Stimulated activated CD8-positive, alpha-beta memory T cell treated with anti-CD3 and anti-CD28 coated beads, Interleukin-4, amount 100 ng/mL, for 48 hours (primary cell): ENCODE measurements at regions not wholly inside any gene's neighbourhood (a gene's known extent, or its start where the extent isn't known, plus 50 kb on each side); places are given as distances from the start of the nearest gene placed in this dataset.

Source experiments
- DNase-seq: peaks from one replicate; pipeline ENCODE4 v3.0.0-alpha.2; 2020

- DNase-seq: no peak
Measured at GRCh38 chr6:120211955-120212792, 862.6 kb upstream of the MAN1A1 start.

DNA sequence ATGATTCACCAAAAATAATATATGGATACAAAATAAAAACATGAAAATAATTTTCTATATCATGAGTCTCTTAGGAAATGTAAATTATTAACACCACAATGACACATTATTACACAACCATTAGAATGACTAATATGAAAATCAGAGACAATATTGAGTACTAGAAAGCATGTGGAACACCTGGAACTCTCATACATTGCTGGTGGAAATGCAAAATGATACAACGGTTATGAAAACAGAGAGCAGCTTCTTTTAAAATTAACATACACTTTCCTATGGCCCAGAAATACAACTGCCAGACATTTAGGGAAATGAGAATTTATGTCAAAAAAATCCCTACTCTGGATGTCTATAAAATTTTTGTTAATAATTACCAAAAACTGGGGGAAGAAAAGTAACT lies 853.3 kb upstream of the MAN1A1 start:
- DNase-seq: no peak

DNA sequence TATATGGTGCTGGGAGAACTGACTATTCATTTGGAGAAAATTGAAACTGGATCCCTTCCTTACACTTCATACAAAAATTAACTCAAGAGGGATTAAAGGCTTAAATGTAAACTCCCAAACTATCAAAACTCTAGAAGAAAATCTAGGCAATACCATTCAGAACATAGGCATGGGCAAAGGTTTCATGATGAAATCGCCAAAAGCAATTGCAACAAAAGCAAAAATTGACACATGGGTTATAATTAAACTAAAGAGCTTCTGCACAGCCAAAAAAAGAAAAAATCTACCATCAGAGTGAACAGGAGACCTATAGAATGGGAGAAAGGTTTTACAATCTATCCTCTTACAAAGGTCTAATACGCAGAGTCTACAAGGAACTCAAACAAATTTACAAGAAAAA lies 851.3 kb upstream of the MAN1A1 start:
- no peak for DNase-seq

GRCh38 chr6:120198033-120198432 lies 848.5 kb upstream of the MAN1A1 start:
- no peak for DNase-seq

DNA sequence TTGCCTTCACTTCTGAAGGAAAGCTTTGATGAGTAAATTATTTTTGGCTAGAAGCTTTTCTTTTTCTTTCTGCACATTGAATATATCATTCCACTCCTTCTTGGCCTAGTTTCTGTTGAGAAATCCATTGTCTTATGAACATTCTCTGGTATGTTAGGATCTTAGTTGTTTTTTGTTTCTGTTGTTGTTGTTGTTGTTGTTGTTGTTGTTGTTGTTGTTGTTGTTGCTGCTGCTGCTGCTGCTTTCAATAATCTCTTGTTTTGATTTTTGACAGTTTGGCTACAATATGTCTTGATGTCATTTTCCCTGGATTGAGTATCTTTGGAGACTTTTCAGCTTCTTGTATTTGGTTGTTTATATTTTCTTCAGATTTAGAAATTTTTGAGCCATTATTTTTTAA lies 836.5 kb upstream of the MAN1A1 start:
- DNase-seq: no peak

DNA sequence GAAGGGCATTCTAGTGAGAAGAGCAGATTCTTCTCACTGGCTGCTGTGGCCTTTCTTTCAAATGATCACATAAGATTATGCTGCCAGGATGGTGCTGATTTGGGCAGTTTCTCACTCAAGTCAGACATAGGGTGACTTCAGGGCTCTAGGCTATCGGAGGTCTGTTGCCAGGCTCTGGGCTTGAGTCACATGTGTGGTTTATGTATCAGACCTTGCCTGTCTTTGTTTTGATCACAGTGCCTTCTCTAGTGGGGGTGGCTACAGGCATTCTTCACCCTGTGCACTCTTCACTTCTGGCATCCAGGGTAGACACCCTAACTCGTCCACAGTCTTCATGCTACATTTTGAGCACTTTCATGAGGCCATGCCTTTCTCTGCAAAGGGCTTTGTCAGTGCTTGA lies 823.7 kb upstream of the MAN1A1 start:
- no peak for DNase-seq

DNA sequence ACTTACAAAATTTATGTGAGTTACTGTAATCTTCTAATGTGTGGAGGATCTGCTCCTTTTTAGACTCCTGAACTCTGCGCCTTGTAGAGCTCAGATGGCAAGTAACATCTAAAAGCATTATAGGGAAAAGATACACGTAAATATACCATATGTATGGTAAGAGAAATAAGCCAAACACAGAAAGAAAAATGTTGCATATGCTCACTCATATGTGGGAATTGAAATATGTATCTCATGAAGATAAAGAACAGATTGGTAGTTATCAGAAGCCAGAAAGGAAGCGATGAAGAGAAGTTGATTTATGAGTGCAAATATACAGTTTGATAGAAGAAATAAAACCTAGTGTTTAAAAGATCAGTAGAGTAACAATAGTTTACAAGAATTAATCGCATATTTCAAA lies 815.0 kb upstream of the MAN1A1 start:
- DNase-seq: no peak

DNA sequence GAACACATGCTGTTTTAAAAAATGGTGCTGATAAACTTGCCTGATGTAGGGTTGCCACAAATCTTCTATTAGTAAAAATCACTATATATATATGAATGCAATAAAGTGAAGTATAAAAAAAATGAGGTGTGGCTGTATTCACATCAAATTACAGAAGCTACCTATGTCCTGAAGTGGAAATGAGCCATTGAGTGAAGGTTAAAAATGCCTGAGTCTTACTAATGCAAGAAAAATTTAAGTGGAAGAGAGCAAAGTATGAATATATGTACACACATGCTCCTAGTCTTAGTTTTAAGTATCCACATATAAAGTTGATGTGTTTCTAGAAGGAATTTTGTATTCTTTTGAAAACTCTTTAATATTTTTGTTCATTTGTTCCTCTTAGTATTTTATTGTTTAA lies 808.3 kb upstream of the MAN1A1 start:
- DNase-seq: no peak

DNA sequence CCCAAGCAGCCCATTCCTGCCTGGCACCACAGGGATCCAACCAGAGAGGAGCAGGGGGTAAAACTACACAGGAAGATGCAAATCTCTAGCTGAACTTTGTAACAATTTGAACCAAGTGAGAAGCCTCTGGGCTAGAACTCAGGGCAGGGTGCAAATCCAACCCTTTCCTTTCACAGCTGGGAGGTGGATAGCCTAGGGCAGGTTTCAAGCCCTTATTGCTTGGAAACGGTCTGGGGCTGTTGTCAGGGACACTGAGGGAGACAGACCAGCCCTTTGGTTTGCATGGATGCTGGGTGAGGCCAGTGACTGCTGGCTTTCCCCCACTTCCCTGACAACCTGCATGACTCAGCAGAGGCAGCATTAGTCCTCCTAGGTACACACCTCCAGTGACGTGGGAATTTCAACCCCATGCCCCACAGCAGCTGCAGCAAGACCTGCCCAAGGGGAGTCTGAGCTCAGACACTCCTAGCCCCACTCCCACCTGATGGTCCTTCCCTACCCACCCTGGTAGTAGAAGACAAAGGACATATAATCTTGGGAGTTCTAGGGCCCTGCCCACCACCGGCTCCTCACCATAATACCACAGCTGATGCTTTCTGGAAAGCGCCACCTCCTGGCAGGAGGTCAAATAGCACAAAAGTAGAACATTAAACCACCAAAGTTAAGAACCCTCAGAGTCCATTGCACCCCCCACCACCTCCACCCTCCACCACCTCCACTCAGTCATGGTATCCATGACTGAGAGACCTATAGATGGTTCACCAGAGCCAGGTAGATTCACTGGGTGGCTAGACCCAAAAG lies 797.7 kb upstream of the MAN1A1 start:
- peak; percentile 20 for DNase-seq

- no peak for DNase-seq
Measured at GRCh38 chr6:120141601-120142000, 792.0 kb upstream of the MAN1A1 start.

DNA sequence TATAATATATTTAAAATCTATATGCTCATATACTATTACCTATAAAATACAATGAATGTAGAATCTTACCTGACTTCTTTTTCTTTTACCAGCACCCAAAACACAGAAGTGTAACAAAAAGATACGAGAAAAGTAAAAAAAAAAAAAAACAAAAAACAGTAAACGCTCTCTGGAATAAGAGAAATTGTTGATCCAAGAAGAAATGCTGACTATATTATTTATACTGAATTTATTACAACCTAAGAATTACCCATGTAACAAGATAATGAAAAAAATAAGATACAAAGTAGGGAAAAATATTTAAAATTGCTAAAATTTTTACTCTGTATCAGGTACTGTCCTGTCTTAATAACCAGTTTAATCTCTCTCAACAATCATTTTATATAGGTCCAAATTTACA lies 787.9 kb upstream of the MAN1A1 start:
- DNase-seq: no peak

GRCh38 chr6:120129228-120129627 lies 779.7 kb upstream of the MAN1A1 start:
- no peak for DNase-seq

GRCh38 chr6:120122401-120122800 lies 772.8 kb upstream of the MAN1A1 start:
- no peak for DNase-seq

- no peak for DNase-seq
Measured at GRCh38 chr6:120116343-120116742, 766.8 kb upstream of the MAN1A1 start.

GRCh38 chr6:120112980-120113379 lies 763.4 kb upstream of the MAN1A1 start:
- DNase-seq: no peak

DNA sequence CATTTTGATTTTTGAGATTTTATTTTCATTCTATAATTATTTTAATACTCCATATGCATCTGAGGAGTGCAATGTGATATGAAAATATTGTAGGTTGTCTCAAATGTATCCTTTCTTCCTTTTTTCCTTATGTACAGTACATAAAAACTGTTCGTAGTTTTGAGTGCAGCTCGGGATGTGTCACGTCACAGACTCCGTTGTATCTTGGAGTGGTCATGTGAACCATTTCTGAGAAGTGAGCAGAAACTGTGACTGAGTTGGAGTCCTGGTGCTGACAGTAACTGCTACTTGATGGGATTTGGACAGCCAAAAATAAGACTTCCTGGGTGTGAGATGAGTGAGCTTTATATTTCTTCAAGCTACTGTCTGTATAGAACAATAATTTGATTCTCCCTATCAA lies 761.4 kb upstream of the MAN1A1 start:
- DNase-seq: no peak

DNA sequence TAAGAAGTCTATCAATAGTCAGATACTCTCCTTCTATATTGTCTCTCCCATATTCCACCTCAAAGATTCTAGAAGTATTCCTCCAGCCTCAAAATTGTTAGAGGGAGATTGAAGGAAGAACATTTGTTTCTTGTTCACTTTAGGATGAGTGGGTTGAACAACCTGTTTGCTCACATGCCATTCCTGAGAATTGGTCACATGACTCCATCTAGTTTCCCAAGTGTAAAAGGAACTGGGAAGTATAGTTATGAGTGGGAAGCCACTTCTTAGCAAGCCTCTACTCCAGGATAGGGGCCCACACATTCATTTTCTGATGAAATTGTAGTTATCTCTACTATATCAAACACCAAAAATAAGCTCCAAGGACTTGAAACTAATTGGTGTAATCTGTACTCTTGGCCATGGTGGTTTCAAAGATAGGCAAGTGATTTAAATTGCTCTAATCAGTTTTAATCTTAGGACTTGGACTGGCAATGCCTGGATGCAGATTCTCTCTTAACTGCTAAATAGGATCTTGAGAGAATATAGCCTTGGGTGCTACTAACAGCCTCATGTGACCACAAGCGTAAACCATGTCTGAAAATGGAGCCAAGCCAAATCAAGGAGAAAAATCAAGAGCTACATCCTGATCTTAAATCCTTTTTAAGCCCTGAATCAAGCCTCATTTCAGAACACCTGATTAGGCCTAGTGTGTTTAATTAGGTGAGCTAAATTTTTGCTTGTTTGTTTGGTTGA lies 758.7 kb upstream of the MAN1A1 start:
- no peak for DNase-seq

DNA sequence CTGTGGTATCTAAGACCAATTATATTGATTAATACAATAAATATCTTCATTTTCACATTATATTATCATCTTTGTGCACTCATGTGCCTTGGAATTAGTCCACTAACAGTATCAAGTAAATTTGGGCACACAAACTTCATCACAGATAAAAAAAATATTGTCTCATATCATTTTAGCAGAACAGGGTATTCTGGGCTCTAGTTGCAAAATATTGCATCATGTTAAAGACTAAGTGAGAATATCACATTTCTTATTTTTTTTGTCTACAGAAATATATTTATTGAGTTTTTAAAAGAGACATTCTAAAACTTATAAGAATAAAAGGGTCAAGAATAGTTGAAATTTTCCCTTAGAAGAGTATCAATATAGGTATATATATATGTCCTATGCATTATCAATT lies 754.1 kb upstream of the MAN1A1 start:
- no peak for DNase-seq

GRCh38 chr6:120096696-120097260 lies 747.2 kb upstream of the MAN1A1 start:
- no peak for DNase-seq

- DNase-seq: no peak
Measured at GRCh38 chr6:120083186-120083585, 733.6 kb upstream of the MAN1A1 start.

DNA sequence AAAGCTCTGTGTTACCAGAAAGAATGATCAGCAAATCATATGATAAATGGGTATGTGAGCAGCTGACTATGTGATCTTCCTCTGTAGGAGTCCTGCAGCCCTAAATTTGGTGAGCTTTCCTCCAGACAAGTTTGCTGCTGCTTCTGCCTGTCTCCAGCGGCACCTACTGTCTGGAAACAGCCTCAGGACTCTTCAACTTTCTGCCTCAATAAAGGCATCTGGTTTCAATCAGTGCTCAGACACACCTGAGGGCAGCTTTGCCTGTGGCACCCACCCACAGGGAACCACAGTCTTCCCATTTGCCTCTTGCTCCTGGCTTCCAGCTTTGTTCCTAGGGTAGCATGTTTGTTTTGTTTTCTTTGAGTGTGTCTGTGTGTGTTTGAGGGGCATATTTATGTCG lies 727.9 kb upstream of the MAN1A1 start:
- no peak for DNase-seq

DNA sequence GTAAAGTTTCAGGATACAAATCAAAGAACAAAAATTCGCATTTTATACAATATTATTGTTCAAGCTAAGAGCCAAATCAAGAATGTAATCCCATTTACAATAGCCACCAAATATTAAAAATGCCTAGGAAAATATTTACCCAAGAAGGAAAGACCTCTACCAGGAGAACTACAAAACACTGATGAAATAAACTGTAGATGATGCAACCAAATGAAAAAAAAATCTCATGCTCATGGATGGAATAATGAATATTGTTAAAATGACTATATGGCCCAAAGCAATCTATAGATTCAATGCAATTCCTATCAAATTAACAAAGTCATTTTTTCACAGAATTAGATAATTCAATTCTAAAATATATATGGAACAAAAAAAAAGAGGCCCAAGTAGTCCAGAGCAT lies 708.8 kb upstream of the MAN1A1 start:
- no peak for DNase-seq

DNA sequence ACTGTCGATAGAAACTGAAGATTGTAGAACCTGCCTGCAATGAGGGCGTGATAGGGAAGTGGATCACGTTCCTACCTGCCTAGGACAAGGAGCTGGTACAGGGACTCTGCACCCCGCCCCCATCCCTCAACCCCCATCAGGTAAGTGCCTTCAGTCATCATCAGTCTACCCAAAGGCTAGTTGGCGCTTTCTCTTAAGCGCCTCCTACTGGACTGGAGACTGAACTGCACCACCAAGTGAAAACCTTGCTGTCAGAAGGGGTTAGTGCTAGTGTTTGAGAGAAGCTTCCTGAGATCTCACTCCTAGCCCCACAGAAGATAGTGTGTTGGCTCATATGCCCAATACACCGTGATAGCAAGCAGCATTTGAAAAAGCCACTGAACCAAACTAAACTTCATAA lies 706.5 kb upstream of the MAN1A1 start:
- no peak for DNase-seq
